ENCODE measurements at regions not wholly inside any gene's neighbourhood (a gene's known extent, or its start where the extent isn't known, plus 50 kb on each side); places are given as distances from the start of the nearest gene placed in this dataset.

- H3K27ac ChIP-seq (ENCODE audit: low read length): no peak overlapping the region
- H3K36me3 ChIP-seq (ENCODE audit: control insufficient read depth in 2 of 2, insufficient read depth in 2 of 2, low read length in 2 of 2): no peaks in the 10 kb centered on the region
- H3K9me3 ChIP-seq (ENCODE audit: control insufficient read depth in 2 of 2, low read length in 2 of 2): no peaks in the 10 kb centered on the region
- H3K27me3 ChIP-seq (ENCODE audit: control insufficient read depth in 1 of 2, insufficient read depth in 2 of 2, low read length in 2 of 2): no peaks in the 10 kb centered on the region
- H3K9ac ChIP-seq (ENCODE audit: low read length in 2 of 2): no peak overlapping the region
- no peaks in the 10 kb centered on the region for H3K4me1 ChIP-seq (ENCODE audit: control insufficient read depth, insufficient read depth, low read length)
- H3K4me3 ChIP-seq (ENCODE audit: low read length in 2 of 2): no peak overlapping the region
Measured at GRCh38 chr7:20053334-20054104, 163.7 kb downstream of the MACC1 start.

- no peaks in the 10 kb centered on the region for H3K9me3 ChIP-seq (ENCODE audit: control insufficient read depth in 2 of 2, low read length in 2 of 2)
- no peaks in the 10 kb centered on the region for H3K4me1 ChIP-seq (ENCODE audit: control insufficient read depth, insufficient read depth, low read length)
- no peak overlapping the region for H3K9ac ChIP-seq (ENCODE audit: low read length in 2 of 2)
- H3K27me3 ChIP-seq (ENCODE audit: control insufficient read depth in 1 of 2, insufficient read depth in 2 of 2, low read length in 2 of 2): no peaks in the 10 kb centered on the region
- no peak overlapping the region for H3K4me3 ChIP-seq (ENCODE audit: low read length in 2 of 2)
- H3K36me3 ChIP-seq (ENCODE audit: control insufficient read depth in 2 of 2, insufficient read depth in 2 of 2, low read length in 2 of 2): no peaks in the 10 kb centered on the region
- no peak overlapping the region for H3K27ac ChIP-seq (ENCODE audit: low read length)
Measured at GRCh38 chr7:20050241-20050966, 166.8 kb downstream of the MACC1 start.

- Histone ChIP-seq H3K4me1 (ENCODE audit: control insufficient read depth, insufficient read depth, low read length) (no peaks in the 10 kb centered on the region), H3K9ac (ENCODE audit: low read length in 2 of 2) (no peak overlapping the region), H3K4me3 (ENCODE audit: low read length in 2 of 2) (no peak overlapping the region), H3K36me3 (ENCODE audit: control insufficient read depth in 2 of 2, insufficient read depth in 2 of 2, low read length in 2 of 2) (no peaks in the 10 kb centered on the region), H3K9me3 (ENCODE audit: control insufficient read depth in 2 of 2, low read length in 2 of 2) (no peaks in the 10 kb centered on the region), H3K27ac (ENCODE audit: low read length) (no peak overlapping the region), H3K27me3 (ENCODE audit: control insufficient read depth in 1 of 2, insufficient read depth in 2 of 2, low read length in 2 of 2) (no peaks in the 10 kb centered on the region)
Measured at GRCh38 chr7:20038676-20039075, 178.5 kb downstream of the MACC1 start.

- no peak overlapping the region for H3K9ac ChIP-seq (ENCODE audit: low read length in 2 of 2)
- no peaks in the 10 kb centered on the region for H3K27me3 ChIP-seq (ENCODE audit: control insufficient read depth in 1 of 2, insufficient read depth in 2 of 2, low read length in 2 of 2)
- H3K4me3 ChIP-seq (ENCODE audit: low read length in 2 of 2): no peak overlapping the region
- no peaks in the 10 kb centered on the region for H3K4me1 ChIP-seq (ENCODE audit: control insufficient read depth, insufficient read depth, low read length)
- no peaks in the 10 kb centered on the region for H3K36me3 ChIP-seq (ENCODE audit: control insufficient read depth in 2 of 2, insufficient read depth in 2 of 2, low read length in 2 of 2)
- no peak overlapping the region for H3K27ac ChIP-seq (ENCODE audit: low read length)
- no peaks in the 10 kb centered on the region for H3K9me3 ChIP-seq (ENCODE audit: control insufficient read depth in 2 of 2, low read length in 2 of 2)
Measured at GRCh38 chr7:20035279-20035875, 181.8 kb downstream of the MACC1 start.

DNA sequence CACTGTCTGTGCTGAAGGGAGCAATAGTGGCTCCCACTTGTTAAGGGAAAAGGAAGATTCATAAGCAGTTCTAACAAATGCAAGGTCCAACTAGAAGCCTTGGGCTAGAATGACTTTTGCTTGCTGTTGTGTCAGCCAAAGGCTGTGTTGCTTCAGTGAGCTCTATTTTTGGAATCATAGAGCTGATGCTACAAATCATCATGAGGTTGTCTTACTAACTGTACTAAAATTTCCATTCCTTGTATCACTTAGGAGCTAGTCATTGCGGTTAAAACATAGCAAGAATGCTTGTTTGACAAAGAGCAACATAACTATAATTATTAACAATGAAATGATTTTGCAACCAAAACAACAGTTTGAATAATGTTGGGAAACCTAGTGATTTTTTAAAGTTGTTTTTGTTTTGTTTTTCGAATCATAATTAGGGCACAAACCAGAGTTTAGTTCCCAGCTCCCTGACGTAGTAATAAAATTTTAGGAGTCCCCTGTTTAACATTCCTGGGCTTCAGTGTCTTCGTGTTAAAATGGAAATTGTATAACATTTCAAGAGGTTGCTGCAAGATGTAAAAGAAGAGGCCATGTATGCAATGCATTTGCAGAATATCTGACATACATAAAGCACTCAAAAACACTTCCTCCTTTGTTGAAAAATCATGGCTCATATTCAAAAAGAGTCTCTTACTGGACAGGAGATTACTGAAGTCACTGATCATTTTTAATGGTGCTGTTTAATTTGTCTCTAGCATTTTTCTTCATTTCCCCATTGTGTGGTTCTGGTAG lies 183.4 kb downstream of the MACC1 start:
- Histone ChIP-seq H3K4me1 (ENCODE audit: control insufficient read depth, insufficient read depth, low read length) (no peaks in the 10 kb centered on the region), H3K36me3 (ENCODE audit: control insufficient read depth in 2 of 2, insufficient read depth in 2 of 2, low read length in 2 of 2) (no peaks in the 10 kb centered on the region), H3K9ac (ENCODE audit: low read length in 2 of 2) (no peak overlapping the region), H3K9me3 (ENCODE audit: control insufficient read depth in 2 of 2, low read length in 2 of 2) (no peaks in the 10 kb centered on the region), H3K4me3 (ENCODE audit: low read length in 2 of 2) (no peak overlapping the region), H3K27me3 (ENCODE audit: control insufficient read depth in 1 of 2, insufficient read depth in 2 of 2, low read length in 2 of 2) (no peaks in the 10 kb centered on the region), H3K27ac (ENCODE audit: low read length) (no peak overlapping the region)

DNA sequence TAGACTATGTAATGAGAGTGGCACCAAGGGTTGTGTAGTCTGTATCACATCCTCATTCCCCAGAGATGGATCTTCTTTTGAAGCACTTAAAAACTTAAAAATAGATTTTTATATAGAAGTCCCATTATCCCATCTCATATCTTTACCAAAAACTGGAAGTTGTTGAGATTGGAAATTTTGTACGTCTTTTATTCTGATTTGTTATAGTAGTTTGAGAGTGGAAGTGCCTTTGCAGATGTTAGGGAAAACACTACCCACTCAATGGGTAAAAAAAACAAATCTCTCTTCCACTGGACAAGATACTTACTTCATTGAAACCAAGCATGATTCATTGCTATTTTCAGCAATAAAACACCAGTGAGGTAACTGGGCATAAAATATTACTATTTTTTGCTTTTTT lies 184.4 kb downstream of the MACC1 start:
- Histone ChIP-seq H3K4me3 (ENCODE audit: low read length in 2 of 2) (no peak overlapping the region), H3K9ac (ENCODE audit: low read length in 2 of 2) (no peak overlapping the region), H3K27ac (ENCODE audit: low read length) (no peak overlapping the region), H3K36me3 (ENCODE audit: control insufficient read depth in 2 of 2, insufficient read depth in 2 of 2, low read length in 2 of 2) (no peaks in the 10 kb centered on the region), H3K9me3 (ENCODE audit: control insufficient read depth in 2 of 2, low read length in 2 of 2) (no peaks in the 10 kb centered on the region), H3K27me3 (ENCODE audit: control insufficient read depth in 1 of 2, insufficient read depth in 2 of 2, low read length in 2 of 2) (no peaks in the 10 kb centered on the region), H3K4me1 (ENCODE audit: control insufficient read depth, insufficient read depth, low read length) (no peaks in the 10 kb centered on the region)

DNA sequence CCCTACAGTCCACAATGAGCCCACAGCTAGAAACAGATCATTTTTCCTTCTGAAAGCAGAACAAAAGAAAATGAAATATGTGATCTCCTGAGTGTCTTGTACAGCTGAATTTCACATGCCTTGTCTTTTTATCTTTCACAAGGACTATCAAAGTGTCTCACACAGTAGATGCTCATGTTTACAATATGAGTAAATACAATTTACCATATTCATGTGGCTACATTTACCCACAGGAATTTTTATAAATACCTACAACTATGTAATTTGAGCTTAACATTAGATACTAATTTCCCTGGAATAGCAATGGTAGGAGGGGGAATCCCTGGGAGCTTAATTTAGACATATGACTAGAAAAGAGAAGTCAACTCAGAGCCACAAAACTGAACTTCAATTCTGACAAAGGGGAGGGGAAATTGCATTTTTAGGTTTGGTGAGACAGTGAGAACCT lies 186.2 kb downstream of the MACC1 start:
- H3K27ac ChIP-seq (ENCODE audit: low read length): no peak overlapping the region
- H3K4me1 ChIP-seq (ENCODE audit: control insufficient read depth, insufficient read depth, low read length): no peaks in the 10 kb centered on the region
- H3K36me3 ChIP-seq (ENCODE audit: control insufficient read depth in 2 of 2, insufficient read depth in 2 of 2, low read length in 2 of 2): no peaks in the 10 kb centered on the region
- no peak overlapping the region for H3K9ac ChIP-seq (ENCODE audit: low read length in 2 of 2)
- no peak overlapping the region for H3K4me3 ChIP-seq (ENCODE audit: low read length in 2 of 2)
- no peaks in the 10 kb centered on the region for H3K27me3 ChIP-seq (ENCODE audit: control insufficient read depth in 1 of 2, insufficient read depth in 2 of 2, low read length in 2 of 2)
- no peaks in the 10 kb centered on the region for H3K9me3 ChIP-seq (ENCODE audit: control insufficient read depth in 2 of 2, low read length in 2 of 2)

DNA sequence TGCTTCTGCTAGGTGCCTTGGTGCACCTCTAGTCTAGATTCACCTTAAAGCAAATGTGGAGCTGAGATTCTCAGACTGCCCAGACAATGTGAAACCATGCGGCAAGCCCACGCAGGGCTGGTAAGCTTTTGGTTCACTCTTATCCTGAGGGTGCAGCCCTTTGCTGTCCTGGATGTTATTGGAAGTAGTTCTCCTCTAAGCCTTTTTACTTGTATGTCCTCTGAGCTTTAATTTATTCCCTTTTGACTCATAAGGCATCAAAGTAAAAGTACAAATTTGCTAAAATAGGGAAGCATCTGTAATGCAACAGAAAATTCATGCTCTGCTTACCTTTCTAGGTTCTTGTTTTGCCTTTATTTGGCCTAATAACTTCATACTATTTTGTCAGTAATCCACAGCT lies 186.8 kb downstream of the MACC1 start:
- no peaks in the 10 kb centered on the region for H3K27me3 ChIP-seq (ENCODE audit: control insufficient read depth in 1 of 2, insufficient read depth in 2 of 2, low read length in 2 of 2)
- H3K27ac ChIP-seq (ENCODE audit: low read length): no peak overlapping the region
- H3K9me3 ChIP-seq (ENCODE audit: control insufficient read depth in 2 of 2, low read length in 2 of 2): no peaks in the 10 kb centered on the region
- no peak overlapping the region for H3K4me3 ChIP-seq (ENCODE audit: low read length in 2 of 2)
- H3K9ac ChIP-seq (ENCODE audit: low read length in 2 of 2): no peak overlapping the region
- H3K36me3 ChIP-seq (ENCODE audit: control insufficient read depth in 2 of 2, insufficient read depth in 2 of 2, low read length in 2 of 2): no peaks in the 10 kb centered on the region
- no peaks in the 10 kb centered on the region for H3K4me1 ChIP-seq (ENCODE audit: control insufficient read depth, insufficient read depth, low read length)

GRCh38 chr7:20026762-20027161 lies 190.4 kb downstream of the MACC1 start:
- no peak overlapping the region for H3K27ac ChIP-seq (ENCODE audit: low read length)
- H3K27me3 ChIP-seq (ENCODE audit: control insufficient read depth in 1 of 2, insufficient read depth in 2 of 2, low read length in 2 of 2): no peaks in the 10 kb centered on the region
- no peak overlapping the region for H3K9ac ChIP-seq (ENCODE audit: low read length in 2 of 2)
- no peaks in the 10 kb centered on the region for H3K9me3 ChIP-seq (ENCODE audit: control insufficient read depth in 2 of 2, low read length in 2 of 2)
- H3K4me3 ChIP-seq (ENCODE audit: low read length in 2 of 2): no peak overlapping the region
- H3K4me1 ChIP-seq (ENCODE audit: control insufficient read depth, insufficient read depth, low read length): no peaks in the 10 kb centered on the region
- no peaks in the 10 kb centered on the region for H3K36me3 ChIP-seq (ENCODE audit: control insufficient read depth in 2 of 2, insufficient read depth in 2 of 2, low read length in 2 of 2)

DNA sequence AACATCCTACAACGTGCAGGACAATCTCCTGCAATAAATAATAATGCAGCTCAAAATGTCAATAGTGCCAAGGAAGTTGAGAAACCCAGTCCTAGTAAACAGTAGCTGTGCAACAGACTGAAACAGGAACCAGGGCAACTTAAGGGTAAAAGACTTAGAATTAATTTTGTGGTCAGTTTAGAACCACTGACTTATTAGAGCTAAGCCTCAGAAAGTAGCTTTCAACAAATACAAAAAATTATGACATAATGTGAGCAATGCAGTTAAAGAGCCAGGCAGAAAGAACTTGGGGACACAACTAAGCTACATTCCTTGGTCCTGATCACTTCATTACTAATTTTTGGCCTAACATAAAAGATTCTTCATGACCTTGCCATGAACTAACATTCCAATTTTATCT lies 195.4 kb downstream of the MACC1 start:
- Histone ChIP-seq H3K36me3 (ENCODE audit: control insufficient read depth in 2 of 2, insufficient read depth in 2 of 2, low read length in 2 of 2) (no peaks in the 10 kb centered on the region), H3K4me3 (ENCODE audit: low read length in 2 of 2) (no peak overlapping the region), H3K9me3 (ENCODE audit: control insufficient read depth in 2 of 2, low read length in 2 of 2) (no peaks in the 10 kb centered on the region), H3K27me3 (ENCODE audit: control insufficient read depth in 1 of 2, insufficient read depth in 2 of 2, low read length in 2 of 2) (no peaks in the 10 kb centered on the region), H3K9ac (ENCODE audit: low read length in 2 of 2) (no peak overlapping the region), H3K4me1 (ENCODE audit: control insufficient read depth, insufficient read depth, low read length) (no peaks in the 10 kb centered on the region), H3K27ac (ENCODE audit: low read length) (no peak overlapping the region)
